Panc1 (cell line): ENCODE measurements at regions not wholly inside any gene's neighbourhood (a gene's known extent, or its start where the extent isn't known, plus 50 kb on each side); places are given as distances from the start of the nearest gene placed in this dataset.

ENCODE experiments used
- ATAC-seq: fragments of 200-7000 bp; cut with Tn5 transposase; 2 replicates; pipeline ENCODE4 v1.9.1; 2020; ENCODE audit warnings: mild to moderate bottlenecking, moderate library complexity
- BruUV-seq: library from RNA; stranded (reverse); fragments of 400-500 nt; replicated peaks from 2 replicates; lab custom pipeline; 2021; lab: Mats Ljungman, UMichigan
- CTCF ChIA-PET: fragments of 300-600 bp; sonication (Branson Sonifier 250); formaldehyde crosslinking; loops from one replicate; lab custom pipeline; 2022; ENCODE audit warnings: antibody characterized with exemption; lab: Charles Lee
- POLR2A ChIA-PET: fragments of 300-600 bp; sonication (Branson Sonifier 250); formaldehyde crosslinking; loops from one replicate; lab custom pipeline; 2022; ENCODE audit warnings: antibody characterized with exemption; lab: Charles Lee
- DNase-seq: peaks from one replicate; pipeline ENCODE4 v3.0.0-alpha.2; 2010; ENCODE audit warnings: low read depth, low spot score
- H3K27ac ChIP-seq: 2 replicates; pipeline ENCODE4 v1.5.1; 2011; ENCODE audit warnings: mild to moderate bottlenecking, low read length, inconsistent platforms
- H3K27me3 ChIP-seq: fragments of 200-500 bp; sonication (Bioruptor generic); 2 replicates; pipeline ENCODE4 v1.6.0; 2014; ENCODE audit warnings: low read length, inconsistent platforms; ENCODE audit not compliant: control insufficient read depth, insufficient read depth
- H3K36me3 ChIP-seq: fragments of 200-500 bp; sonication (Bioruptor generic); 2 replicates; pipeline ENCODE4 v1.5.1; 2014; ENCODE audit warnings: inconsistent platforms, mild to moderate bottlenecking, low read length, moderate library complexity; ENCODE audit not compliant: control insufficient read depth, insufficient read depth
- H3K4me1 ChIP-seq: 2 replicates; pipeline ENCODE4 v1.5.1; 2011; ENCODE audit warnings: inconsistent platforms, mild to moderate bottlenecking, low read length, moderate library complexity; ENCODE audit not compliant: control insufficient read depth, insufficient read depth
- H3K4me3 ChIP-seq, 2 experiments: 2 replicates each; pipeline ENCODE4 v1.5.1; 2011 to 2012; ENCODE audit warnings: low read depth in 2 of 2, low read length in 2 of 2, mild to moderate bottlenecking in 2 of 2, inconsistent platforms in 1 of 2, moderate library complexity in 1 of 2
- H3K9me3 ChIP-seq: fragments of 200-500 bp; sonication (Bioruptor generic); 2 replicates; pipeline ENCODE4 v1.5.1; 2014; ENCODE audit warnings: low read depth, mild to moderate bottlenecking, inconsistent platforms, low read length, moderate library complexity; ENCODE audit not compliant: control insufficient read depth, insufficient read depth
- POLR2AphosphoS5 ChIP-seq: IDR thresholded peaks from 2 replicates; pipeline ENCODE4 v1.6.1; 2012; ENCODE audit warnings: mild to moderate bottlenecking, low read depth, low read length, moderate library complexity
- SIN3A ChIP-seq: IDR thresholded peaks from 2 replicates; pipeline ENCODE4 v1.6.1; 2012; ENCODE audit warnings: low read depth, mild to moderate bottlenecking, low read length, moderate library complexity, borderline replicate concordance; ENCODE audit not compliant: insufficient read depth
- TCF7L2 ChIP-seq: IDR thresholded peaks from 2 replicates; pipeline ENCODE4 v1.6.1; 2011; ENCODE audit warnings: mild to moderate bottlenecking, low read depth, low read length, inconsistent platforms
- in situ Hi-C: cut with HindIII; loops from 2 replicates; pipeline ENCODE4 v1.10.0; 2016; ENCODE audit warnings: low sequenced_read_pairs, low pct_unique_long_range_greater_than_20kb
- intact Hi-C: fragments of 100-400 bp; cut with micrococcal nuclease; formaldehyde crosslinking; loops from one replicate; pipeline ENCODE4 v1.10.0; 2022; ENCODE audit not compliant: unreplicated experiment
- TF ChIP-seq, protein P1 (sequence below), 2 experiments: IDR thresholded peaks; 2 replicates each; pipeline ENCODE4 v1.6.1; 2011 to 2012; ENCODE audit warnings: low read depth in 2 of 2, control low read depth in 1 of 2, low read length in 1 of 2, mild to moderate bottlenecking in 1 of 2, moderate library complexity in 1 of 2; ENCODE audit not compliant: insufficient read depth in 1 of 2
- TF ChIP-seq, protein P2 (sequence below): fragments of 450-650 bp; IDR thresholded peaks from 2 replicates; pipeline ENCODE4 v1.5.1; 2017; ENCODE audit warnings: mild to moderate bottlenecking

DNA sequence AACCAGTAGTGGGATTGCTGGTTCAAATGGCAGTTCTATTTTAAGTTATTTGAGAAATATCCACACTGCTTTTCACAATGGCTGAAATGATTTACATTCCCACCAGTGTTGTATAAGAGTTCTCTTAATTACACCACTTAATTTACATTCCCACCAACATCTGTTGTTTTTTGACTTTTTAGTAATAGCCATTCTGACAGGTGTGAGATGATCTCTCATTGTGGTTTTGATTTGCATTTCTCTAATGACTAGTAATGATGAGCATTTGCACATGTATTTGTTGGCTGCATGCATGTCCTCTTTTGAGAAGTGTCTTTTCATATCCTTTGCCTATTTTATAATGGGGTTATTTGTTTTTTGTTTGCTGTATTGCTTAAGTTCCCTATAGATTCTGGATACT, 688.3 kb downstream of the PRR16 start:
- Histone ChIP-seq H3K27ac (no peak overlapping the region), H3K27me3 (no peaks in the 10 kb centered on the region), H3K4me1 (no peaks in the 10 kb centered on the region), H3K4me3 (no peak overlapping the region), H3K36me3 (no peaks in the 10 kb centered on the region), H3K9me3 (no peaks in the 10 kb centered on the region)
- DNase-seq, result no peak
- no TSS peak for BruUV-seq
- TF ChIP-seq, protein P1, sequence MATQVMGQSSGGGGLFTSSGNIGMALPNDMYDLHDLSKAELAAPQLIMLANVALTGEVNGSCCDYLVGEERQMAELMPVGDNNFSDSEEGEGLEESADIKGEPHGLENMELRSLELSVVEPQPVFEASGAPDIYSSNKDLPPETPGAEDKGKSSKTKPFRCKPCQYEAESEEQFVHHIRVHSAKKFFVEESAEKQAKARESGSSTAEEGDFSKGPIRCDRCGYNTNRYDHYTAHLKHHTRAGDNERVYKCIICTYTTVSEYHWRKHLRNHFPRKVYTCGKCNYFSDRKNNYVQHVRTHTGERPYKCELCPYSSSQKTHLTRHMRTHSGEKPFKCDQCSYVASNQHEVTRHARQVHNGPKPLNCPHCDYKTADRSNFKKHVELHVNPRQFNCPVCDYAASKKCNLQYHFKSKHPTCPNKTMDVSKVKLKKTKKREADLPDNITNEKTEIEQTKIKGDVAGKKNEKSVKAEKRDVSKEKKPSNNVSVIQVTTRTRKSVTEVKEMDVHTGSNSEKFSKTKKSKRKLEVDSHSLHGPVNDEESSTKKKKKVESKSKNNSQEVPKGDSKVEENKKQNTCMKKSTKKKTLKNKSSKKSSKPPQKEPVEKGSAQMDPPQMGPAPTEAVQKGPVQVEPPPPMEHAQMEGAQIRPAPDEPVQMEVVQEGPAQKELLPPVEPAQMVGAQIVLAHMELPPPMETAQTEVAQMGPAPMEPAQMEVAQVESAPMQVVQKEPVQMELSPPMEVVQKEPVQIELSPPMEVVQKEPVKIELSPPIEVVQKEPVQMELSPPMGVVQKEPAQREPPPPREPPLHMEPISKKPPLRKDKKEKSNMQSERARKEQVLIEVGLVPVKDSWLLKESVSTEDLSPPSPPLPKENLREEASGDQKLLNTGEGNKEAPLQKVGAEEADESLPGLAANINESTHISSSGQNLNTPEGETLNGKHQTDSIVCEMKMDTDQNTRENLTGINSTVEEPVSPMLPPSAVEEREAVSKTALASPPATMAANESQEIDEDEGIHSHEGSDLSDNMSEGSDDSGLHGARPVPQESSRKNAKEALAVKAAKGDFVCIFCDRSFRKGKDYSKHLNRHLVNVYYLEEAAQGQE (IDR thresholded peaks at IDR 0.05; ENCODE audit: insufficient read depth in 1 of 2, low read depth in 2 of 2, low read length in 1 of 2), result no peak
- no peak for TF ChIP-seq POLR2AphosphoS5
- no peak for TF ChIP-seq SIN3A
- TF ChIP-seq TCF7L2, result no peak
- TF ChIP-seq, protein P2, sequence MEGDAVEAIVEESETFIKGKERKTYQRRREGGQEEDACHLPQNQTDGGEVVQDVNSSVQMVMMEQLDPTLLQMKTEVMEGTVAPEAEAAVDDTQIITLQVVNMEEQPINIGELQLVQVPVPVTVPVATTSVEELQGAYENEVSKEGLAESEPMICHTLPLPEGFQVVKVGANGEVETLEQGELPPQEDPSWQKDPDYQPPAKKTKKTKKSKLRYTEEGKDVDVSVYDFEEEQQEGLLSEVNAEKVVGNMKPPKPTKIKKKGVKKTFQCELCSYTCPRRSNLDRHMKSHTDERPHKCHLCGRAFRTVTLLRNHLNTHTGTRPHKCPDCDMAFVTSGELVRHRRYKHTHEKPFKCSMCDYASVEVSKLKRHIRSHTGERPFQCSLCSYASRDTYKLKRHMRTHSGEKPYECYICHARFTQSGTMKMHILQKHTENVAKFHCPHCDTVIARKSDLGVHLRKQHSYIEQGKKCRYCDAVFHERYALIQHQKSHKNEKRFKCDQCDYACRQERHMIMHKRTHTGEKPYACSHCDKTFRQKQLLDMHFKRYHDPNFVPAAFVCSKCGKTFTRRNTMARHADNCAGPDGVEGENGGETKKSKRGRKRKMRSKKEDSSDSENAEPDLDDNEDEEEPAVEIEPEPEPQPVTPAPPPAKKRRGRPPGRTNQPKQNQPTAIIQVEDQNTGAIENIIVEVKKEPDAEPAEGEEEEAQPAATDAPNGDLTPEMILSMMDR, result no peak
- ChIA-PET CTCF (no interaction called here), POLR2A (no interaction called here)
- no peak for ATAC-seq
- in situ Hi-C loops (no loop called here), intact Hi-C loops (no loop called here)

DNA sequence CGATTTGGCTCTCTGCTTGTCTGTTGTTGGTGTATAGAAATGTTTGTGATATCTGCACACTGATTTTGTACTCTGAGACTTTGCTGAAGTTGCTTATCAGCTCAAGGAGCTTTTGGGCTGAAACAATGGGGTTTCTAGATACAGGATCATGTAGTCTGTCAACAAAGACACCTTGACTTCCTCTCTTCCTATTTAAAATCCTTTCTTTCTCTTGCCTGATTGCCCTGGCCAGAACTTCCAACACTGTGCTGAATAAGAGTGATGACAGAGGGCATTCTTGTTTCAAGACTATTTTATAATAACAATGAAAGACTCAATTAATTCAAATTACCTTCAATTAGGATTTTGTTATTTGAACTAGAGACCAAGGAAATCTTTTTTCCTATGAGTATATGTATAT, 692.5 kb downstream of the PRR16 start:
- TF ChIP-seq TCF7L2 (no peak), POLR2AphosphoS5 (no peak), SIN3A (no peak)
- TF ChIP-seq, protein P2, result no peak
- TF ChIP-seq, protein P1 (IDR thresholded peaks at IDR 0.05; ENCODE audit: insufficient read depth in 1 of 2, low read depth in 2 of 2, low read length in 1 of 2), result no peak
- no peak for ATAC-seq
- Histone ChIP-seq H3K4me1 (no peaks in the 10 kb centered on the region), H3K27ac (no peak overlapping the region), H3K36me3 (no peaks in the 10 kb centered on the region), H3K27me3 (no peaks in the 10 kb centered on the region), H3K4me3 (no peak overlapping the region), H3K9me3 (no peaks in the 10 kb centered on the region)
- intact Hi-C loops, result no loop called here
- in situ Hi-C loops, result no loop called here
- no TSS peak for BruUV-seq
- POLR2A ChIA-PET, result no interaction called here
- CTCF ChIA-PET, result no interaction called here
- DNase-seq, result no peak
